Fibroblast of skin of back (primary cell): ENCODE measurements at regions not wholly inside any gene's neighbourhood (a gene's known extent, or its start where the extent isn't known, plus 50 kb on each side); places are given as distances from the start of the nearest gene placed in this dataset.
"Not testable (repeated sequence)": the region's sequence is repeated elsewhere in the genome, so short reads cannot be mapped to it uniquely, and the experiment has no call there.

ENCODE experiments used
- DNase-seq: peaks from one replicate; pipeline ENCODE4 v3.0.0-alpha.2; 2013

DNA sequence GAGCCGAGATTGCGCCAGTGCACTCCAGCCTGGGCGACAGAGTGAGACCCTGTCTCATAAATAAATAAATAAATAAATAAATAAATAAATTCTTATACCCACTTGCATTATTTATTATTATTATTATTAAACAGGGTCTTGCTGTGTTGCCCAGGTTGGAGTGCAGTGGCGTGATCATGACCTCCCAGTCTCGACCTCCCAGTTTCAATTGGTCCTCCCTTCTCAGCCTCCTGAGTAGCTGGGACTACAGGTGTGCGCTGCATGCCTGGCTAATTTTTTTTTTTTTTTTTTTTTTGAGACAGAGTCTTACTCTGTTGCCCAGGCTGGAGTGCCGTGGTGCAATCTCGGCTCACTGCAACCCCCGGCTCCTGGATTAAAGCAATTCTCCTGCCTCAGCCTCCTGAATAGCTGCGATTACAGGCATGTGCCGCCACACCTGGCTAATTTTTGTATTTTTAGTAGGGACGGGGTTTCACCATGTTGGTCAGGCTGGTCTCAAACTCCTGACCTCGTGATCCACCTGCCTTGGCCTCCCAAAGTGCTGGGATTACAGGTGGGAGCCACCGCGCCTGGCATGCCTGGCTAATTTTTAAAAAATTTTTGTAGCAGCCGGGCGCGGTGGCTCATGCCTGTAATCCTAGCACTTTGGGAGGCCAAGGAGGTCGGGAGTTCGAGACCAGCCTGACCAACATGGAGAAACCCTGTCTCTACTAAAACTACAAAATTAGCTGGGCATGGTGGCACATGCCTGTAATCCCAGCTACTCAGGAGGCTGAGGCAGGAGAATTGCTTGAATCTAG lies 150.2 kb downstream of the SEC14L1 start:
- not testable (repeated sequence) for DNase-seq

DNA sequence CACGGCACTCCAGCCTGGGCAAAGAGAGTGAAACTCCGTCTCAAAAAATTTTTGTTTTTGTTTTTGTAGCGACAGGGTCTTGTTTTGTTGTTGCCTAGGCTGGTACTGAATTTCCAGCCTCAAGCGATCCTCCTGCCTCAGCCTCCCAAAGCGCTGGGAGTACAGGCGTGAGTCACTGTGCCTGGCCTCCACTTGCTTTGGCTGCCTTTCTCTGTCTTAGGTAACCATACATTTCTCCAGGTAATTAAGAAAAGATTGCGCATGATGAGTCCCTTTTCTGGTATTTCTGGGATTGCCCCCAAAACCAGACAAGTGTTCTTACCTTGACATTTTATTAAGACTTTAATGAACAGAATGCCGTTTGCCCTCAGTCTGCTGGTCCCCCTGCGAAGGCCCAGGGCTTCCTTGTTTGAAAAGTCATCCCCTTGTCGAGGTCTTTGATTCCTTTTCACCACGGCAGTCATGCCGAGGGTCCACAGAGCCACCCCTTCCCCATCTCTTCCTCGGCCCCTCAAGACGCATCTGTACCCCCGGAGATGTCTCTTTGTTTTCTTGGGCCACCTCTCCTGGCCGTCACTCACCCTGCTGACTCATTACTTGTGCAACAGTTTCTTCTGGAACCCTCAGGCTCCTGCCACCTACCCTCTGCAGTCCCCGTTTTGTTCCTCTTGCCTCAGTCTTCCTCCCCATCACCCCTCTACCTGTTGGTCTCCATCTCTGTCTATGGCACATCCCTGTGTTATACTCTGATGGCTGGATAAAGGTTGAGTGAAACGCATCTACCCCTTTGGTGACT lies 151.0 kb downstream of the SEC14L1 start:
- DNase-seq, result no peak

- no peak for DNase-seq
These were observed 154.0 kb downstream of the SEC14L1 start for GRCh38 chr17:77294761-77295160.

DNA sequence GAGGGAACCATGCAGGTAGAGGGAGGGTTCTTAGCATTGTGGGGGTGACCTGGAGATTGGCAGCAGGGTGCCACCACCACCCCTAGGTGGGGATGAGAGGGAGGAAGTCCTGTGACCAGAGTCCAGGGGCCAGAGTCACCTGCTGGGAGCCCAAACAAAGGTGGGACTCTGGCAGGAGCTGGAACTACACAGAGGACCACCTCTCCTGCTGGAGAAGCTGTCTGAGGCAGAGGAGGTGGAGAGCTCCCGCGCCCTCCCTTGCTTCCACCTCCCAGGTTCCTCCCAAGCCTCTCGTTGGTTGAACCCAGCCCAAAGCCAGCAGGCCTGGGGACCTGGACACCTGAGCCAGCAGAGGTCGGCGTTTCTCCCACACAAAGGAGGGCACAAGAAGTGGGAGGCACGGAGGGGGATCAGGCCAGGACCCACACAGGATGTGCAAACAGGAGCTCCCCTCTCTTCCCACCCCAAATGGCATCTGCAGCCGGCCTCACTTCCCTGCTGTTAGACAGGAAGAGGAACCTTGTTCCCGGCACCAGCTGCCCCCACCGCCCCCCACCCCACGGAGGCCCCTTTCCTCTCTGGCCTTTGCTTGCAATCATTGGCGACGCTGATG lies 154.6 kb downstream of the SEC14L1 start:
- DNase-seq, result no peak

DNA sequence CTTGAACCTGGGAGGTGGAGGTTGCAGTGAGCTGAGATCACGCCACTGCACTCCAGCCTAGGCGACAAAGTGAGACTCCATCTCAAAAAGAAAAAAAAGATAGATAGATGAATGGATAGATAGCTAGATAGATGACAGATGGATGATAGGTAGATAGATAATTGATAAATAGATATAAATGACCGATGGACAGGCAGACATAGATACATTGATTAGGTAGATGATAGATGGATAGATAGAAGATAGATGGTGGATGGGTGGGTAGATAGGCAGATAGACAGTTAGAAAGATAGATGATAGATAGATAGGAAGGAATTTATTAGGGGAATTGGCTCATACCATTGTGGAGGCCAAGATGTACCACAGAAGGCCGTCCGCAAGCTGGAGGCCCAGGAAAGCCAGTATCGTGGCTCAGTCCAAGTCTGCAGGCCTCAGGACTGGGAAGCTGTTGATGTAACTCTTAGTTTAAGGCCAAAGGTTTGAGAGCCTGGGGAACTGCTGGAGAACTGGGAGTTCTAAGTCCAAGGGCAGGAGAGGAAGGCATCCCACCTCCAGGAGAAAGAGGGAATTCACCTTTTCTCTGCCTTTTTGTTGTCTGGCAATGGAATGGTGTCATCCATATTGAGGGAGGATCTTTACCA lies 156.1 kb downstream of the SEC14L1 start:
- DNase-seq, result no peak

DNA sequence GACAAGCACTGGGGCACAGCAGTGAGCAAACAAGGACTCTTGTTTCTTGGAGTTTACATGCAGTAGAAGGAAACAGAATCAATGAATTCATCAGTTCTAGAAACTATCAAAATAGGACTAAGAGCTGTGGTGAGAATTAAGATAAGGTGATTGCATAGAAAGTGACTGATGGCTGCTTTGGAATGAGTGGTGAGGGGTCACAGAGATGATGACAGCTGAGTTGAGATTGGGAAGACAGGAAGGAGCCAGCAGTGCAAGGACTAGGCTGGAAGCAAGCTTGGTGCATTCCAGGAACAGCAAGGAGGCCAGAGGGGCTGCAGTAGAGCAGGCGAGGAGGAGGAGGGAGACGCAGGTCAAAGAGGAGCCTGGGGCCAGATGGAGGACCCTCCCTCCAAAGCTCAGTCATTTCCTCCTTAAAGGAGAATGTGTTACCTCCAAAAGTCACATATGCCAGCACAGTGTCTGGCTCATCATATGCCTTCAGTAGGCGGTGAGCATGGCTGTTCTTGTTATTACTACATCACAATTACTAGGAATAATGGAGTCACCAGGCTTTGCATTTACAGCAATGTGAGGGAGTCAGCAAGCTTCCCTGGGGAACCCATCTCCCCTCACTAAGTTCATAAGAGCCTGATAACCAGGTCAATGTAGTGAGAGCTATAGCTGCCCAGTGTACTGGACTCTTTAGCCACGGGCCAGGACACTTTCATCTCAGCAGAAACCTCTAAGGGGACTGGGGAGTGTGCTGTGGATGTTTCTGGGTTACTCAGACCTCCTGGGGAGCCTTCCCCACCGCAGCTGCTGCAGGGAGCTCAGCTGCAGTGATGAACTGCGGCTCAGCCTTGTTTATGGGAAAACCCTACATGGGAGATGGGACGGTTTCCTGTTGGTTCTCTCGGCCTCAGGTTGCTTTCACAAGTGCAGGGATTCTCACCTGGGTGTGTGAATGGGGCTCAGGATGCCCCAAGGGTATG lies 157.2 kb downstream of the SEC14L1 start:
- no peak for DNase-seq

GRCh38 chr17:77298811-77299210 lies 158.0 kb downstream of the SEC14L1 start:
- no peak for DNase-seq

DNA sequence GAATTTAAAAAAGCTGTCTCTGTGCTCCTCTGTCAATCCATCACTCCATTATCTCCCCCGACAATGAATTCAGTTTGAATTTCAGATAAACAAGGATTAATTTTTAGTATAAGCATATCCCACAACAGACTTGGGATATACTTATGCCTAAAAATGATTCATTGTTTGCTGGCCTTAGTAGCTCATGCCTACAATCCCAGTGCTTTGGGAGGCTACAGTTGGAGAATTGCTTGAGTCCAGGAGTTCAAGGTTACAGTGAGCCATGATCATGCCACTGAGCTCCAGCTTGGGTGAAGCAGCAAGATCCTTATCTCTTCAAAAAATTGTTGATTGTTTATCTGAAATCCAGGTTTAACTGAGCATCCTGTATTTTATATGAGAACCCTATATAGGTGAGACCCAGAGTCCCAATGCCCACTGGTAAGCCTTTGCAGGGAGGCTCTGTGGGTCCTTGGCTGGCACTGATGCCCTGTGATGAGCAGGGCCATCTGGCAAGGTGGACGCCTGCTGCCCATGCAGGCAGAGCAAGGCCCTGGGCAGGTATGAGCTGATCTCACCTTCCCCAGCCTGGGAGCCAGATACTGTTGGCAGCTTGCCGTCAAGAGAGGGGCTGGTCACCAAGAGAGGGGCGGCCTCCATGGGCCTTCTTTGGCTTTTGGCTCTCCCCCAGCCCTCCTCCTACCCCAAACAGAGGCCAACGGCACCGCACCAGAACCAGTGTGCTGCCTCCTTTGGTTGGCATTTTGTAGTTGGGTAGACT lies 158.7 kb downstream of the SEC14L1 start:
- DNase-seq, result no peak

DNA sequence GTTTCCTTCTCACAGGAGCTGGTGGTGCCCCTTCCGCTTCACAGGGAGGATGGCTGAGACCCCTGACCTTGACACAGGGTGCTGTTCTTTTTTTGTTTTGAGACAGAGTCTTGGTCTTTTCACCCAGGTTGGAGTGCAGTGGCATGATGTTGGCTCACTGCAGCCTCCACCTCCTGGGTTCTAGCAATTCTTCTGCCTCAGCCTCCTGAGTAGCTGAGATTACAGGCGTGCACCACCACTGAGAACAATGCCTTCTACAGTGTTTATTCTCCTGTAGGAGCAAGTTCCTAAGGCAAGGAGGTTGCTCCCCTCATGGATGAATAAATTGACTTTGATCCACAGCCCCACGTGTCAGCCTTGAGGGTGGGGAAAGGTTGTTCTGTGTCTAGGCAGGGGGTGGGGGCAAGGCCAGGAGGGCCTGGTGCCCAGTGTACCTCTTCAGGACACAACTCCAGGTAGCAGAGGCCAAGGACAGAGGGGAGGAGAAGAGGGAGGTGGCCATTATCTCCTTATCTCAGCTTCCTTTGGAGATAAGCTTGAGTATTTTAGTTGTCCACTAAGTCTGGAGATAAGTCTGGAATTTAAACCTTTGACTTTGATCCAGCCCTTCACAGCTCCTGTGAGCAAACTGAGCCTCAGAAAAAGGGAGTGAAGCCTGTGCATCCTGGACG lies 159.4 kb downstream of the SEC14L1 start:
- no peak for DNase-seq

GRCh38 chr17:77301694-77302266 lies 161.0 kb downstream of the SEC14L1 start:
- no peak for DNase-seq

DNA sequence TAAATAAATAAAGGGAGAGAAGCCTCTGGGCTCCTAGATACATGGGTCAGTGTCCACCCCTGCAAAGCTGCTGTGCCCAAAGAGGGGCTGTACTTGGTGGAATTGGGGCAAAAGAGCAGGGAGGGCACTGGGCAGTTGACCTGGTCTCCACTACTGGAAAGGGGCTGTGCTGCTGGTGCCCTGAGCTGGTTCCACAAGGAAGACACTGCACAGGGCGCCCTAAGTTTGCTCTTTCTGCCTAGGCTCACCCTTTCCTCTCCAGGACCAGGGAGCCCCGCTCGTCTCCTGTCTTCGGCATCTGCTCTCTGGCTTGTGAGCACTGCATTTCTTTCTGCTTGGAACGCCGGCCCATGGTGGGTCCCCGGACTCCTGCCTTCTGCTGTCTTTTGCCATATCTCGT lies 161.9 kb downstream of the SEC14L1 start:
- no peak for DNase-seq

GRCh38 chr17:77303620-77304019 lies 162.9 kb downstream of the SEC14L1 start:
- peak; percentile 83 for DNase-seq

- DNase-seq, result peak; percentile 91
These were observed 163.4 kb downstream of the SEC14L1 start for GRCh38 chr17:77304051-77304745.

DNA sequence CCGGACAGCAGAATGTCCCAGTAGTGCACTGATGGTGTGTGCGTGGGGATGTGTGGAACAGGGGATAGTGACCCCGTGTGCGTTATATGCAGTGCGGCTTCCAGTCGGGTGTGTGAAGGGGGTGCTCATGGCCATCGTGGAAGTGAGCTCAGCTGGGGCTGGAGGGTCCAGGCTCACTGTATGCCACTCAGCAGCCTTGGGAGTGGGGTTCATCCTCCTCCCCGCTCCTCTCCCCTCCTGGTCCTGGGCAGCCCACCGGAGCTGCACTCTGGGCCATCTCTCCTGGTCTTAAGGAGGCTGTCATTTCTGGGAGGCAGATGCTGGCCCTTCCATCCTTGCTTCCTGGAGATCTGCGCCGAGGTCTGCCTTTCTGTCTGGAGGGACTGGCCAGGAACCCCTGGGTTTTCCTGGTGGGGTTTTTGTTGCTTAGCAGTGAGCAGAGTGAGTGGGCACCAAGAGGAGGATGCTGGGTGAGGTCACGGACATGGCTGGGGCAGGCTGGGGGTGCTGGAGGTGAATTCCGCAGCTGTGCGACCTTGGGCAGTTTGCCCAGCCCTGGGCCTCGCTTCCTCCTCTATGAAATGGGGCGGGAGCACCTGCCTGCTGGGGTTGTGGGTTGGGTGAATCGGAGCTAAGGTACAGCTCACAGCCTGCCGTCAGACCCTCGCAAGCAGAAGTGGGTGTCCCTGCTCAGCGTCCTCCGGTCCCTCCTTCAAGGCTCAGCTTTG lies 164.1 kb downstream of the SEC14L1 start:
- DNase-seq, result no peak

GRCh38 chr17:77306048-77306789 lies 165.4 kb downstream of the SEC14L1 start:
- no peak for DNase-seq

GRCh38 chr17:77306790-77307478 lies 166.2 kb downstream of the SEC14L1 start:
- DNase-seq, result no peak
